ENCODE measurements at regions not wholly inside any gene's neighbourhood (a gene's known extent, or its start where the extent isn't known, plus 50 kb on each side); places are given as distances from the start of the nearest gene placed in this dataset.

GRCh38 chr1:195970209-195970608 is 638.0 kb downstream of the KCNT2 start:
- Histone ChIP-seq H3K9me3 (ENCODE audit: control insufficient read depth, insufficient read depth, low read length) (peaks cover 2% of the 10 kb centered on the region), H3K4me1 (ENCODE audit: control insufficient read depth, insufficient read depth, low read length) (no peaks in the 10 kb centered on the region), H3K27ac (ENCODE audit: low read length) (no peak overlapping the region), H3K36me3 (ENCODE audit: control insufficient read depth, insufficient read depth, low read length) (no peaks in the 10 kb centered on the region), H3K27me3 (ENCODE audit: control insufficient read depth, insufficient read depth, low read length) (no peaks in the 10 kb centered on the region), H3K4me3 (ENCODE audit: low read length) (no peak overlapping the region)
- no peak for TF ChIP-seq CTCF (IDR thresholded peaks at IDR 0.05)
- ATAC-seq = no peak
- no peak for DNase-seq
- WGBS (ENCODE audit: insufficient coverage) = 79% methylated on average over 1 of the region's 1 CpG
- Mint-ChIP-seq H3K4me1 (no peaks in the 10 kb centered on the region), H3K36me3 (no peaks in the 10 kb centered on the region), H3K4me3 (no peak overlapping the region), H3K9me3 (peaks cover 10 to 11% of the 10 kb centered on the region in 2 donors), H3K27ac (no peak overlapping the region), H3K27me3 (ENCODE audit: low read depth in 2 of 2) (no peaks in the 10 kb centered on the region)
- intact Hi-C loops (cut with micrococcal nuclease) = no loop called here

- DNase-seq (no peak), ATAC-seq (no peak)
- peaks cover 7 to 10% of the 10 kb centered on the region in 2 donors for H3K9me3 Mint-ChIP-seq
- Histone ChIP-seq H3K36me3 (ENCODE audit: control insufficient read depth, insufficient read depth, low read length) (no peaks in the 10 kb centered on the region), H3K27me3 (ENCODE audit: control insufficient read depth, insufficient read depth, low read length) (no peaks in the 10 kb centered on the region), H3K4me3 (ENCODE audit: low read length) (no peak overlapping the region), H3K4me1 (ENCODE audit: control insufficient read depth, insufficient read depth, low read length) (no peaks in the 10 kb centered on the region), H3K27ac (ENCODE audit: low read length) (no peak overlapping the region), H3K9me3 (ENCODE audit: control insufficient read depth, insufficient read depth, low read length) (no peaks in the 10 kb centered on the region)
- intact Hi-C loops (cut with micrococcal nuclease) = no loop called here
- no peak overlapping the region for H3K27ac Mint-ChIP-seq
- no peaks in the 10 kb centered on the region for H3K4me1 Mint-ChIP-seq
- WGBS (ENCODE audit: insufficient coverage) = 84% methylated on average over 4 of the region's 6 CpGs
- no peaks in the 10 kb centered on the region for H3K27me3 Mint-ChIP-seq (ENCODE audit: low read depth in 2 of 2)
- H3K36me3 Mint-ChIP-seq = no peaks in the 10 kb centered on the region
- no peak for TF ChIP-seq CTCF (IDR thresholded peaks at IDR 0.05)
- no peak overlapping the region for H3K4me3 Mint-ChIP-seq
These were observed 642.8 kb downstream of the KCNT2 start for GRCh38 chr1:195965475-195965874.

GRCh38 chr1:195965036-195965435 is 643.2 kb downstream of the KCNT2 start:
- H3K27ac ChIP-seq (ENCODE audit: low read length) = no peak overlapping the region
- no peaks in the 10 kb centered on the region for H3K4me1 ChIP-seq (ENCODE audit: control insufficient read depth, insufficient read depth, low read length)
- H3K27me3 ChIP-seq (ENCODE audit: control insufficient read depth, insufficient read depth, low read length) = no peaks in the 10 kb centered on the region
- no peak overlapping the region for H3K4me3 ChIP-seq (ENCODE audit: low read length)
- no peaks in the 10 kb centered on the region for H3K27me3 Mint-ChIP-seq (ENCODE audit: low read depth in 2 of 2)
- ATAC-seq = no peak
- no peaks in the 10 kb centered on the region for H3K36me3 Mint-ChIP-seq
- H3K27ac Mint-ChIP-seq = no peak overlapping the region
- no peaks in the 10 kb centered on the region for H3K9me3 ChIP-seq (ENCODE audit: control insufficient read depth, insufficient read depth, low read length)
- no peaks in the 10 kb centered on the region for H3K36me3 ChIP-seq (ENCODE audit: control insufficient read depth, insufficient read depth, low read length)
- H3K4me1 Mint-ChIP-seq = no peaks in the 10 kb centered on the region
- peaks cover 11 to 14% of the 10 kb centered on the region in 2 donors for H3K9me3 Mint-ChIP-seq
- no peak overlapping the region for H3K4me3 Mint-ChIP-seq
- 88% methylated on average over 3 of the region's 3 CpGs for WGBS (ENCODE audit: insufficient coverage)
- TF ChIP-seq CTCF (IDR thresholded peaks at IDR 0.05) = no peak
- DNase-seq = no peak
- intact Hi-C loops (cut with micrococcal nuclease) = no loop called here

- H3K36me3 Mint-ChIP-seq = no peaks in the 10 kb centered on the region
These were observed 643.7 kb downstream of the KCNT2 start for GRCh38 chr1:195964516-195964915.

More at GRCh38 chr1:195964516-195964915, 643.7 kb downstream of the KCNT2 start:
- Histone ChIP-seq H3K4me1 (ENCODE audit: control insufficient read depth, insufficient read depth, low read length) (no peaks in the 10 kb centered on the region), H3K27me3 (ENCODE audit: control insufficient read depth, insufficient read depth, low read length) (no peaks in the 10 kb centered on the region), H3K4me3 (ENCODE audit: low read length) (no peak overlapping the region), H3K9me3 (ENCODE audit: control insufficient read depth, insufficient read depth, low read length) (no peaks in the 10 kb centered on the region), H3K27ac (ENCODE audit: low read length) (no peak overlapping the region), H3K36me3 (ENCODE audit: control insufficient read depth, insufficient read depth, low read length) (no peaks in the 10 kb centered on the region)
- intact Hi-C loops (cut with micrococcal nuclease) = no loop called here
- H3K4me1 Mint-ChIP-seq = no peaks in the 10 kb centered on the region
- DNase-seq = no peak
- H3K4me3 Mint-ChIP-seq = no peak overlapping the region
- H3K27ac Mint-ChIP-seq = no peak overlapping the region
- no peaks in the 10 kb centered on the region for H3K27me3 Mint-ChIP-seq (ENCODE audit: low read depth in 2 of 2)
- peaks cover 10 to 13% of the 10 kb centered on the region in 2 donors for H3K9me3 Mint-ChIP-seq
- ATAC-seq = no peak
- no peak for TF ChIP-seq CTCF (IDR thresholded peaks at IDR 0.05)

All from natural killer cell (primary cell).